BE2C (cell line): ENCODE measurements at regions not wholly inside any gene's neighbourhood (a gene's known extent, or its start where the extent isn't known, plus 50 kb on each side); places are given as distances from the start of the nearest gene placed in this dataset.

Experiments used
- DNase-seq: peaks from one replicate; pipeline ENCODE4 v3.0.0-alpha.2; 2020
- H3K27me3 ChIP-seq: fragments of 250-450 bp; sonication (Bioruptor Pico); 2 replicates; pipeline ENCODE4 v1.5.1; 2020; ENCODE audit warnings: mild to moderate bottlenecking
- H3K36me3 ChIP-seq: fragments of 250-450 bp; sonication (Bioruptor Pico); 2 replicates; pipeline ENCODE4 v1.5.1; 2020; ENCODE audit warnings: mild to moderate bottlenecking
- H3K4me1 ChIP-seq: fragments of 250-450 bp; sonication (Bioruptor Pico); 2 replicates; pipeline ENCODE4 v1.5.1; 2020
- H3K4me3 ChIP-seq: 2 replicates; pipeline ENCODE4 v1.5.1; 2011; ENCODE audit warnings: low read depth, low read length
- H3K9me3 ChIP-seq: fragments of 250-450 bp; sonication (Bioruptor Pico); 2 replicates; pipeline ENCODE4 v1.5.1; 2020
- TF ChIP-seq, protein P1 (sequence below): IDR thresholded peaks from 2 replicates; pipeline ENCODE4 v1.5.1; 2012; ENCODE audit warnings: mild to moderate bottlenecking, low read depth, low read length

- Histone ChIP-seq H3K27me3 (no peaks in the 10 kb centered on the region), H3K4me1 (no peaks in the 10 kb centered on the region), H3K36me3 (no peaks in the 10 kb centered on the region), H3K4me3 (no peak overlapping the region), H3K9me3 (no peaks in the 10 kb centered on the region)
- DNase-seq = no peak
- TF ChIP-seq, protein P1, sequence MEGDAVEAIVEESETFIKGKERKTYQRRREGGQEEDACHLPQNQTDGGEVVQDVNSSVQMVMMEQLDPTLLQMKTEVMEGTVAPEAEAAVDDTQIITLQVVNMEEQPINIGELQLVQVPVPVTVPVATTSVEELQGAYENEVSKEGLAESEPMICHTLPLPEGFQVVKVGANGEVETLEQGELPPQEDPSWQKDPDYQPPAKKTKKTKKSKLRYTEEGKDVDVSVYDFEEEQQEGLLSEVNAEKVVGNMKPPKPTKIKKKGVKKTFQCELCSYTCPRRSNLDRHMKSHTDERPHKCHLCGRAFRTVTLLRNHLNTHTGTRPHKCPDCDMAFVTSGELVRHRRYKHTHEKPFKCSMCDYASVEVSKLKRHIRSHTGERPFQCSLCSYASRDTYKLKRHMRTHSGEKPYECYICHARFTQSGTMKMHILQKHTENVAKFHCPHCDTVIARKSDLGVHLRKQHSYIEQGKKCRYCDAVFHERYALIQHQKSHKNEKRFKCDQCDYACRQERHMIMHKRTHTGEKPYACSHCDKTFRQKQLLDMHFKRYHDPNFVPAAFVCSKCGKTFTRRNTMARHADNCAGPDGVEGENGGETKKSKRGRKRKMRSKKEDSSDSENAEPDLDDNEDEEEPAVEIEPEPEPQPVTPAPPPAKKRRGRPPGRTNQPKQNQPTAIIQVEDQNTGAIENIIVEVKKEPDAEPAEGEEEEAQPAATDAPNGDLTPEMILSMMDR = no peak
Measured at GRCh38 chr10:117612113-117612512, 69.6 kb downstream of the EMX2 start.

- Histone ChIP-seq H3K27me3 (no peaks in the 10 kb centered on the region), H3K36me3 (no peaks in the 10 kb centered on the region), H3K9me3 (no peaks in the 10 kb centered on the region), H3K4me3 (no peak overlapping the region), H3K4me1 (no peaks in the 10 kb centered on the region)
- no peak for DNase-seq
- TF ChIP-seq, protein P1 = no peak
Measured at GRCh38 chr10:117615649-117616048, 73.1 kb downstream of the EMX2 start.

- TF ChIP-seq, protein P1 = no peak
- Histone ChIP-seq H3K36me3 (no peaks in the 10 kb centered on the region), H3K4me1 (no peaks in the 10 kb centered on the region), H3K9me3 (no peaks in the 10 kb centered on the region), H3K27me3 (no peaks in the 10 kb centered on the region), H3K4me3 (no peak overlapping the region)
- DNase-seq = no peak
Measured at GRCh38 chr10:117616179-117616578, 73.6 kb downstream of the EMX2 start.

- Histone ChIP-seq H3K27me3 (peaks cover 5% of the 10 kb centered on the region; the same call in 1 of the 2 replicates), H3K9me3 (no peaks in the 10 kb centered on the region), H3K4me1 (no peaks in the 10 kb centered on the region), H3K36me3 (no peaks in the 10 kb centered on the region), H3K4me3 (no peak overlapping the region)
- no peak for DNase-seq
- TF ChIP-seq, protein P1 = no peak
Measured at GRCh38 chr10:117617086-117617485, 74.5 kb downstream of the EMX2 start.

- H3K9me3 ChIP-seq = no peaks in the 10 kb centered on the region
- peaks cover 8% of the 10 kb centered on the region; the same call in 1 of the 2 replicates for H3K27me3 ChIP-seq
- H3K4me3 ChIP-seq = no peak overlapping the region
- no peak for DNase-seq
- H3K36me3 ChIP-seq = no peaks in the 10 kb centered on the region
- no peaks in the 10 kb centered on the region for H3K4me1 ChIP-seq
- TF ChIP-seq, protein P1 = no peak
Measured at GRCh38 chr10:117617659-117618058, 75.1 kb downstream of the EMX2 start.

DNA sequence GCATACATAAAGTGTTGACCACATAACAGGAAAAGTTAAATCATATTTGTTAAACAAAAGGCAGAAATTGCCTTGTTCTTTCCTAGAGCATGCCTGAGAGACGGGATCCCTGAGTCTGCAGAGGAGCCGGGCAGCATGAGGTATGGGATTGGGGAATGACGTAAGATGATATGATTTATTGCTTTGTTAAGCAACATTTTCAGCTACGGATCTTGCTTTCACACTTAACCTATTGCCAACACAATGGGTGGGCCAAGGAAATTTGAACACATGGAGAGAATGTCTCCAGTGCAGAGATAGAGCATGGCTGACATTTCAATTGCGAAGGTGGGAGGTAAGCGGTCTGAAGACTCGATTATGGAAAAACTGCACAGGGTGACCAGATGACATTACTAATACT, 76.7 kb downstream of the EMX2 start:
- Histone ChIP-seq H3K36me3 (no peaks in the 10 kb centered on the region), H3K27me3 (peaks cover 8% of the 10 kb centered on the region; the same call in 1 of the 2 replicates), H3K4me1 (no peaks in the 10 kb centered on the region), H3K9me3 (no peaks in the 10 kb centered on the region), H3K4me3 (no peak overlapping the region)
- no peak for DNase-seq
- TF ChIP-seq, protein P1 = no peak
